ENCODE measurements at regions not wholly inside any gene's neighbourhood (a gene's known extent, or its start where the extent isn't known, plus 50 kb on each side); places are given as distances from the start of the nearest gene placed in this dataset.

GRCh38 chr14:61622051-61622450 lies 73.3 kb upstream of the HIF1A start:
- no peak for DNase-seq (ENCODE audit: low read depth, low spot score)
- no peak overlapping the region for H3K4me3 ChIP-seq (ENCODE audit: low read length)

DNA sequence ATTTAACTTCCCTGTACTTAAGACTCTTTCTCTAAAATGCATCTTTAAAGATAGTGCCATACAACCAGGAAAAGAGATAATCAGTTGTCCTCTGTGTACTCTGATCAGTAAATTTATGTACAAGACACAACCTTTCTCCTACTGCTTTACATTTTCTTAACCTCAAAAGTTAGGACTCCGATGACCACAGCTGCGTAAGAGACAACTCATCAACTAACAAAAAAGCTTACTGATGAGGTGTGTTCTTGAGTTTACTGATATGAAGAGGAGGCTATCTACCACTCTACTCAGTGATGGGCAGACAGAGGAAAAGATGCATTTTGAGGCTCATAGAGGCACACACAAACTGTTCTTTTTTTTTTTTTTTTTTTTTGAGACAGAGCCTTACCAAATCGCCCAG lies 71.4 kb upstream of the HIF1A start:
- no peak overlapping the region for H3K4me3 ChIP-seq (ENCODE audit: low read length)
- no peak for DNase-seq (ENCODE audit: low read depth, low spot score)

GRCh38 chr14:61625165-61625564 lies 70.1 kb upstream of the HIF1A start:
- H3K4me3 ChIP-seq (ENCODE audit: low read length) = no peak overlapping the region
- DNase-seq (ENCODE audit: low read depth, low spot score) = no peak

GRCh38 chr14:61627612-61628011 lies 67.7 kb upstream of the HIF1A start:
- no peak for DNase-seq (ENCODE audit: low read depth, low spot score)

DNA sequence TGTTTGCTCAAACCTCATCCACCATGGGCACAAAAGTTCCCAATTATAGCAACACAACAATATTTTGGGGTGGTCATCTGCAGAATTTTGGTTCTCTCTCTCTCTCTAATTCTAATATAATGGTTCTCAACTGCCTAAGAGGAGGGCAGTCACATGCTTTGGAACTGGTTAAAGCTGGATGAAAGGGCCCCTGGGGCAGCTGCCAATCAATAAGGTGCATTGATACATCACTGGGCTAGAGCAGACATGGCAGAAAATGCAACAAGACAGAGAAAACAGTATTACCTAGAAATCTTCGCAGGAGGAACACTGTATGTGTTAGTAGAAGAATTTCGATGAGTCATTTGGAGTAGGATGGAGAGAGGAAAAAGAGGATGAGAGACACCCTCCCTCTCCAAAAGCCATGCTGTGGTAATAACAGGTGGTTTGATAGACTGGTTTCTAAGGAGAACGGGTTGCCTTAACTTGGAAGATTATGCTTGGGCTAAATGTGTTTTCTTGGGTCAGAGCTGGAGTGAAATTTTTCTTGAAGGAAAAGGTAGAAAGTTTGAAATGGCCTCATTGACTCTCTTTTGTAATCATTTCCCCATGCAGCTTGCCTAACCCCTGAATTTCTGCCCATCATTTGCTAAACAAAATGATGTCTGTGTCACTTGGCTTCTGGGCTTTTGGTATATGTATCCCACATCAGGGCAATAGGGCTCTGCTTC lies 67.1 kb upstream of the HIF1A start:
- H3K4me3 ChIP-seq (ENCODE audit: low read length) = no peak overlapping the region
- DNase-seq (ENCODE audit: low read depth, low spot score) = no peak

More at GRCh38 chr14:61627612-61628011, 67.7 kb upstream of the HIF1A start:
- no peak overlapping the region for H3K4me3 ChIP-seq (ENCODE audit: low read length)

DNA sequence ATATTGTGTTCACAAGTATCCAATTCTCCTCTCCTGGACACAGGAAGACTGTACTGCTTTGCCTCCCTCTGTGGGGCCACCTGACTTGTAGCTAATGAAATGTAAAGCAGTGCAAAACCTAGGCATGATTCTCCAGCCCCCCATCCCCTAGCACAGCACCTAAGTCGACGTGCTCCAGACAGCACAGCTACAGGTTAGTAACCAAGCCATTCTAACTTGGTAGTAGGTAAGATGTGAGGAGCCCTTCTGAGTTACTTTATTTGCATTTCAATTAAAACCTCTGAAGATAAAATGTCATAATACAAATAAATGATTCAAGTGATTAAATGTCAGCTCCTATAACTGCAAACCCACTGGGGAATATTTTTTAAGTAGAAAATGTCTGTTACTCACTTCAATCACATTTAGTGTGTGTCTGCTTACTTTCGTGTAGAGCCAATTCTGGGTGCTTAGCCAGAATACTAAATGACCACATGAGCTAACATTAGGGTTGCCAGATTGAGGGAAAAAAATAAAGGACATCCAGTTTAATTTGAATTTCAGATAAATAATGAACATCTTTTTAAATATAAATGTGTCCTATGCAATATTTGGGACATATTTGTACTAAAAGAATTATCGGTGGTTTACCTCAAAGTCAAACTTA lies 64.8 kb upstream of the HIF1A start:
- H3K4me3 ChIP-seq (ENCODE audit: low read length) = no peak overlapping the region
- DNase-seq (ENCODE audit: low read depth, low spot score) = no peak

DNA sequence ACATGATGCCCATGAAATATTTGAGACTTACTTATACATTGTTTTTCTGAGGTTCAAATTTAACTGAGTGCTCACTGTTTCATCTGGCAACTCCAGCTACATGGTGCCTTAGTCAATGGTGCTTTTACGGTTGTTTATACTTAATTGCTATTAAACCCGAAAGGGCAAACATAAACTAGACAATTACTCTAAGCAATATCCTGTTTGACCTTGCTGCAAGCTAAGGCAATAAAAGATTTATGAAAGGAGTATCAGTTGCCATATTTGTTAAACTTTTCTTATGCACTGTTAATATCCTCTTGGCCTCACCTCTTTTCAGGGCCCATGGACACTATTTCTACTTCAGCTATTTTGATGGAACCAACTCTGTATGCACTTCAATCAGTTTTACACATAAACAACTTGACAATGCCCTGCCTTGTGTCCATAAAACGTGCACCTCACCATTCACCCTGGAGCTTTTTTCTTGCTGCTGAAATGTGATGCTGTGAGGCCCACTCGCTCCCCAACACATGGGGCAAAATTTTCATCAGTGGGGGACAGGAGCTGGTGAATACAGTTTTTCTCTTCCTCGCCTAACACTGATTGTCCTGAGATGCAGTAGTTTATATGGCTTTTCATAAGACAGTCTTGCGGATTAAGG lies 64.1 kb upstream of the HIF1A start:
- no peak for DNase-seq (ENCODE audit: low read depth, low spot score)
- H3K4me3 ChIP-seq (ENCODE audit: low read length) = no peak overlapping the region

DNA sequence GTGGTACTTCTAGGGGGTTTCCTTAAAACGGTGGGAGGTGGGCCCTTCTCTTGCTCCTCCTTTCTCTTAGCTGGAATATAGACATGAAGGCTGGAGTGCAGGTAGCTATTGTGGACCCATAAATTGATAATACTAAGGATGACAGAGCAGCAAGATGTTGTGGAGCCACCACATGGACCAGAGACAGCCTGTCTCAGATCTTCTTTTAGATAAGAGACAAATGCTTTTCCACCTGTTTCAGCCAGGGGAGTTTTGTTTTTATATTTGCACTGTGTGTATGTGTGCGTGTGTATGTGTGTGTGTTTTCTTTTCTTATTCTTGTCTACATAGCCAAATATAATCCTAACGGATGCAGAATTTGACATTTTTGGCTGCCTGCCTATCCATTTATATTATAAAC lies 62.9 kb upstream of the HIF1A start:
- H3K4me3 ChIP-seq (ENCODE audit: low read length) = no peak overlapping the region
- no peak for DNase-seq (ENCODE audit: low read depth, low spot score)

DNA sequence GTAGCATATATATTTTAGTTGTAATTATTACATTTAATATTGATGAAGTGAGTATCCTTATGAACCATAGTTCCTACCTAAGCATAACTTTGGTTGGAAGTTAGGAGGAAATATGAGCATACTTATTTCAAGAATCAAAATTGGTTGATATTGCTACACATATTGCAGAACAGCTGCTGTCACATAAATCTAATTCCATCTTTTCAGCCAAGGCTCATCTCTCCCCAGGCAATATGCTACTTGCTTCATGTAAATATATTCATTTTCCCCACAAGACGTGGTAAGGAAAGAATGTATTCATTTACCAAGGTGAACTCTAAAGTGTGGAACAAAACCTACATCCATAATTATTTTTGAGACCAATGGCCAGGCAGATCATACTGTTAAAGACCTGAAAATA lies 62.5 kb upstream of the HIF1A start:
- no peak for DNase-seq (ENCODE audit: low read depth, low spot score)
- H3K4me3 ChIP-seq (ENCODE audit: low read length) = no peak overlapping the region

DNA sequence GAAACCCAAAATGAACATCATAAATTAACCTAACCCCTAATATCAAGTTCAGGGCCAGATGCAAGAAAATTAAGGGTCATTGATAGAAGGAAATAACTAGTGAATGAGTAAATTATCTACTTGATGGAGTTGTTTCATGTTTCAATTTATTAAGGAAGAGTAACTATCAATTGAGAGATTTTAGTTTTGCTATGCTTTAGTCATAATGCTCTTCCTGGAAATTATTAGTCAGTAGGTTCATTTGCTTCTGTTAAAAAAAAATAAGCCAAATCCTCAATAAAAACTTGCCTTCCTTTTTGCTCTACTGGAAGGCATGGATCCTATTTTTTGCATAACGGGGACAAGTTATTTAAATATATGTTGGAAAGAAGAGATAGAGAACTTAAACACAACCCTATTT lies 59.0 kb upstream of the HIF1A start:
- H3K4me3 ChIP-seq (ENCODE audit: low read length) = no peak overlapping the region
- DNase-seq (ENCODE audit: low read depth, low spot score) = no peak

- no peak for DNase-seq (ENCODE audit: low read depth, low spot score)
- no peak overlapping the region for H3K4me3 ChIP-seq (ENCODE audit: low read length)
These were observed 58.5 kb upstream of the HIF1A start for GRCh38 chr14:61636779-61637178.

GRCh38 chr14:61638595-61639387 lies 56.5 kb upstream of the HIF1A start:
- no peak for DNase-seq (ENCODE audit: low read depth, low spot score)
- no peak overlapping the region for H3K4me3 ChIP-seq (ENCODE audit: low read length)

GRCh38 chr14:61640158-61641136 lies 54.9 kb upstream of the HIF1A start:
- DNase-seq (ENCODE audit: low read depth, low spot score) = no peak
- no peak overlapping the region for H3K4me3 ChIP-seq (ENCODE audit: low read length)

DNA sequence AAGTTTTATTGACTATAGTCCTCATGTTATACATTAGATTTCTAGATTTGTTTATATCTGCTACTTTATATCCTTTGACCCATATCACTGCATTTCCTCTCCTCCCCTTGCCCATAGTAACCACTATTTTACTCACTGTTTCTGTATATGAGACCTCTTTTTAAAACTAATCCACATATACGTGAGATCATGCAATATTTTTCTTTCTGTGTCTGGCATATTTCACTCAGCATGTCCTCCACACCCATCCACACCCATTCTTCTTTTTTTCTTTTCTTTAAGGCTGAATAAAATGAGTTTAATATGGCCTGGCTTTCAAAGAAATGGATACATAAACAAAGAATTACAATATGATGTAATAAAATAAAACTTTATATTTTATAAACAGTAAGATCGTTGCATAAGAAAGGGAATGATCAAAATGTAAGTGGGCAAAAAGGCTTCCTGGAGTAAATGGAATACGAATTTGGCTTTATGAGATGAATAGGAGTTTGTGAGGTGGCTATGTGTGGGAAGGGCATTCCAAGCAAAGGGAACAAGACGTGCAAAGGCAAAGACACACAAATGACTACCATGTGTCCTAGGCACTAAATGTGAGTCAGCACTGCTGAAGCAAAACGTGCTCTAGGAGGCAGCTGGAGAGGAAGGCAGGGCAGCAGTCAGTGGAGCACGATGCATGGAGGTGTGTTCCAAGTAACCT lies 53.2 kb upstream of the HIF1A start:
- DNase-seq (ENCODE audit: low read depth, low spot score) = no peak
- no peak overlapping the region for H3K4me3 ChIP-seq (ENCODE audit: low read length)

- DNase-seq (ENCODE audit: low read depth, low spot score) = no peak
- H3K4me3 ChIP-seq (ENCODE audit: low read length) = no peak overlapping the region
These were observed 52.7 kb upstream of the HIF1A start for GRCh38 chr14:61642614-61642982.

DNA sequence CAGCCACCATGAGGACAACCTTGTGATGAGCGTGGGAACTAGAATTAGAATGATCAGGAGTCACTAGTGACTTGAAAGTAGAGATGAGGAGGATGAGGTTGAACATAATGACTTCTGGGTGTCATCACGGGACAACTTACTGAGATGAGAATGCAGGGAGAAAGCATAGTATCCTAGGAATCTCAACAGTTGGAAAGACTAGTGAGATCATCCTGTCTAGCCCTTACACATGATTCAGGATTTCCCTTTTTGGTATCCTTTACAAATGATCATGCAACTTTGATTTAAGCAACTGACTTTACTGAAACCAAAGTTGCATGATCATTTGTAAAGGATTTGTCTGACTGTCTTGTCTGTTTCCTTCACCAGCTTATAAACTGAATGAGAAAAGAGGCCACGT lies 51.8 kb upstream of the HIF1A start:
- H3K4me3 ChIP-seq (ENCODE audit: low read length) = no peak overlapping the region
- no peak for DNase-seq (ENCODE audit: low read depth, low spot score)

- no peak for DNase-seq (ENCODE audit: low read depth, low spot score)
These were observed 51.1 kb upstream of the HIF1A start for GRCh38 chr14:61644175-61644574.

DNA sequence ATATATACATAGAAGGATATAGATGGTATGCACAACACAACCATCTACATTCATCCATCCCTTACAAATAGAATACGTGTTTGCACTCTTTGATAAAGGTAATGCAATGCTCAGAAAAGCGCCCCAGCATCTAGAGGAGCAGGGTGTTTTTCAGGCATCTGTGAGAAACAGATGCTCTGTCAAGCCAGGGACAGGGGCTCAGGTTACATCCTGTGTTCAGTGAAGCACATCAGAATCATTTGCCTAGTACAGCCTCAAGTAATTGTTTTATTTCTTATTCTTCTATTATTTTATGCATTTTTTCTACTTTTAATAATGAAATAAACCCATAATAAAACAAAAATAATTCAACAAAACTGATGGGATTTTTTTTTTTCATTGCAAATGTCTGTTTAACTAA lies 50.5 kb upstream of the HIF1A start:
- no peak overlapping the region for H3K4me3 ChIP-seq (ENCODE audit: low read length)
- no peak for DNase-seq (ENCODE audit: low read depth, low spot score)

More at GRCh38 chr14:61644175-61644574, 51.1 kb upstream of the HIF1A start:
- H3K4me3 ChIP-seq (ENCODE audit: low read length) = no peak overlapping the region

Data from Jurkat, Clone E6-1 (cell line).